ENCODE measurements at regions not wholly inside any gene's neighbourhood (a gene's known extent, or its start where the extent isn't known, plus 50 kb on each side); places are given as distances from the start of the nearest gene placed in this dataset.
A peak's percentile ranks its signal among the peaks of the same experiment; 100 is the strongest.
"Not testable (repeated sequence)": the region's sequence is repeated elsewhere in the genome, so short reads cannot be mapped to it uniquely, and the experiment has no call there.

GRCh38 chr1:146521804-146522203 is 293.0 kb upstream of the NOTCH2NLA start:
- not testable (repeated sequence) for H3K9me2 ChIP-seq (ENCODE audit: insufficient read depth); DNase-seq (ENCODE audit: low spot score)

GRCh38 chr1:146513754-146514153 is 284.9 kb upstream of the NOTCH2NLA start:
- not testable (repeated sequence) for H3K79me2 ChIP-seq (replicated peaks; ENCODE audit: insufficient read depth); H3K27me3 Mint-ChIP-seq (ENCODE audit: insufficient read depth, low read depth, poor library complexity); H3K27ac ChIP-seq (ENCODE audit: low read depth); H3K4me2 ChIP-seq; H4K20me1 ChIP-seq (replicated peaks; ENCODE audit: insufficient read depth); H3K9me2 ChIP-seq (ENCODE audit: insufficient read depth); H3K4me3 Mint-ChIP-seq; DNase-seq (ENCODE audit: low spot score); H3K27ac Mint-ChIP-seq; H3K36me3 Mint-ChIP-seq (ENCODE audit: low read depth); H3K4me3 ChIP-seq; H3K36me3 ChIP-seq (ENCODE audit: insufficient read depth); H3F3A ChIP-seq (replicated peaks; ENCODE audit: low read depth); H3K9me3 Mint-ChIP-seq; H3K4me1 ChIP-seq (ENCODE audit: insufficient read depth); H3K4me1 Mint-ChIP-seq; H2AFZ ChIP-seq; H3K27me3 ChIP-seq (ENCODE audit: insufficient read depth)
- ATAC-seq, result peak; percentile 96

More at GRCh38 chr1:146521804-146522203, 293.0 kb upstream of the NOTCH2NLA start:
- not testable (repeated sequence) for H3F3A ChIP-seq (replicated peaks; ENCODE audit: low read depth); H3K4me2 ChIP-seq; H3K27ac ChIP-seq (ENCODE audit: low read depth); H3K27ac Mint-ChIP-seq; H3K4me1 Mint-ChIP-seq; H4K20me1 ChIP-seq (replicated peaks; ENCODE audit: insufficient read depth); H3K4me3 Mint-ChIP-seq; H3K27me3 ChIP-seq (ENCODE audit: insufficient read depth); H3K36me3 ChIP-seq (ENCODE audit: insufficient read depth); H3K4me3 ChIP-seq; H3K4me1 ChIP-seq (ENCODE audit: insufficient read depth); H3K27me3 Mint-ChIP-seq (ENCODE audit: insufficient read depth, low read depth, poor library complexity); H3K79me2 ChIP-seq (replicated peaks; ENCODE audit: insufficient read depth); ATAC-seq; H3K36me3 Mint-ChIP-seq (ENCODE audit: low read depth); H2AFZ ChIP-seq; H3K9me3 Mint-ChIP-seq

DNA sequence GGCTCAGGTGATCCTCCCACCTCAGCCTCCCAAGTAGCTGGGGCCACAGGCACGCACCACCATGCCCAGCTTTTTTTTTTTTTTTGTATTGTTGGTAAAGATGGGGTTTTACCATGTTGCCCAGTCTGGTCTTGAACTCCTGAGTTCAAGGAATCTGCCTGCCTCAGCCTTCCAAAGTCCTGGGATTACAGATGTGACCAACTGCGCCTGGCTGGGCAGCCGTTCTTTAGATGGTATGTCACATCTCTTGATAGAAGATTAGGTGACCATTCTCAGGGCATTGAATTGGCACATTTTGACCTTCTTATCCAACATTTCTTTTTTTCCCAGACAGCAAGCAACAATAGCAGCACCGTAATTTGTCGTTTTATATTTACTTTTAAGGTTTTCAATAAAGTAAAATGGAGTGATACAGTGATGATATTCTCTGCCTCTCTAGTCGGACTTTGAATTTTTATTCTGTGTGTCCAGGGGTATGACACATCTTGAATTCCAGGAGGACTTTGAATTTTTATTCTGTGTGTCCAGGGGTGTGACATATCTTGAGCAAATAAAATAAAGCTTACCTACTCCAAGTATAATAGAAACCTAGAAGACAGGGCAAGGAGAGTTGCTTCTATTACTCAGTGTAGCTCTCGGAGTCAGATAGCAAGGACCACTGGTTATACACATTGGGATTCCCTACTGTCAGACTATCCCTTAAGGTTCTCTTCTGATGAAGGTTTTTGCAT is 282.4 kb upstream of the NOTCH2NLA start:
- H3K27ac ChIP-seq (ENCODE audit: low read depth); H2AFZ ChIP-seq; H3K79me2 ChIP-seq (replicated peaks; ENCODE audit: insufficient read depth); H3K4me3 Mint-ChIP-seq; H3F3A ChIP-seq (replicated peaks; ENCODE audit: low read depth); H3K9me2 ChIP-seq (ENCODE audit: insufficient read depth); H3K27me3 ChIP-seq (ENCODE audit: insufficient read depth); H3K4me1 ChIP-seq (ENCODE audit: insufficient read depth); H3K36me3 Mint-ChIP-seq (ENCODE audit: low read depth); H3K4me1 Mint-ChIP-seq; H3K27ac Mint-ChIP-seq; H3K4me3 ChIP-seq; H3K9me3 Mint-ChIP-seq; ATAC-seq; H3K27me3 Mint-ChIP-seq (ENCODE audit: insufficient read depth, low read depth, poor library complexity); H3K4me2 ChIP-seq; DNase-seq (ENCODE audit: low spot score); H3K36me3 ChIP-seq (ENCODE audit: insufficient read depth); H4K20me1 ChIP-seq (replicated peaks; ENCODE audit: insufficient read depth): not testable (repeated sequence)

DNA sequence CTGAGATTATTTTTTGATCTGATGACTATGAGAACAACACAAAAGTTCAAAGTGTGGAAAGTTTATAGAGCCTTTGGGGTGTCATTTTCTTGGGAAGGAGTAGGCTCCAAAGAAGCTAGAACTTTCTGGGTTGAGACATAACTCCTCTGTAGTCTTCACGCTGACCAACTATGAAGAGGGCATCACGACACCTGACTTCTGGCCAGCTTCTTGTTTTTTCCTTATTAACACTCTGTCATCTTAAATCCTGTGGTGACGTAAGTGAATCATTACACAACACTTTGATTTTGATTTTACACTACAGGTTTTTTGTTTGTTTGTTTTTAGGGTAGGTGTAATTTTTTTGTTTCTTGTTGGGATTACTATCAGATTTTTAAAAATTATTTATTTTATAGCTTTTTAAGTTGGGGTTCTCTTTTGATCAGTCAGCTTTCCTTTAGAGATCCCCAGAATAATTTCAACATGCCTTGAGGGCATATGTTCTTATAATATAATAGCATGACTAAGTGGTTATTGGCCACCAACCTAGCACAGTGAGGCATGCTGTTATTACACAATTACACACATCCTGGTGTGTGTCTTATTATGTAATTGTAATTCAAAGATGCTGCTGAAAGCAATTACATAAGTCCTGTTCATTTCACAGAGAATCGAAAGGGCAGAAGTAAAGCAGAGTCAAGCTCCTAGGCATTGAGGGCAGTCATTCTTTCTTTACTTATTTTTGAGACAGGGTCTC is 281.6 kb upstream of the NOTCH2NLA start:
- H3K9me3 Mint-ChIP-seq; H2AFZ ChIP-seq; H3K36me3 ChIP-seq (ENCODE audit: insufficient read depth); H3K79me2 ChIP-seq (replicated peaks; ENCODE audit: insufficient read depth); H3K27ac Mint-ChIP-seq; H3K36me3 Mint-ChIP-seq (ENCODE audit: low read depth); H3K4me1 Mint-ChIP-seq; H3K4me1 ChIP-seq (ENCODE audit: insufficient read depth); H4K20me1 ChIP-seq (replicated peaks; ENCODE audit: insufficient read depth); ATAC-seq; H3K4me3 ChIP-seq; H3K27me3 ChIP-seq (ENCODE audit: insufficient read depth); H3K27ac ChIP-seq (ENCODE audit: low read depth); H3K4me3 Mint-ChIP-seq; H3K4me2 ChIP-seq; H3K9me2 ChIP-seq (ENCODE audit: insufficient read depth); H3F3A ChIP-seq (replicated peaks; ENCODE audit: low read depth); DNase-seq (ENCODE audit: low spot score); H3K27me3 Mint-ChIP-seq (ENCODE audit: insufficient read depth, low read depth, poor library complexity): not testable (repeated sequence)

- not testable (repeated sequence) for H3K79me2 ChIP-seq (replicated peaks; ENCODE audit: insufficient read depth)
Measured at GRCh38 chr1:146504121-146504520, 275.3 kb upstream of the NOTCH2NLA start.

DNA sequence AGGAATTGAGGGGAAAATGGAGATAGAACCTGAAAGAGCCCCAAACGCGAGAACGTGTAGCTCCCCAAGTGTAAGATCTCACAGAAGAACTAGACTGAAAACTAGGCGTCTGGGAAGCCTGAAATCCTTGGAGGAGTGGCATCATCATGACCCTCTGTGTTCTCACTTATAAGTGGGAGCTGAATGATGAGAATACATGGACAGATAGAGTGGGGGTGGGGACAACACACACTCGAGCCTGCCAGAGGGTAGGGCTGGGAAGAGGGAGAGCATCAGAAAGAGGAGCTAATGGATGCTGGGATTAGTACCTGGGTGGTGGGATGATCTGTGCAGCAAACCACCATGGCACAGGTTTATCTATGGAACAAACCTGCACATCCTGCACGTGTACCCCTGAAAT is 258.7 kb upstream of the NOTCH2NLA start:
- not testable (repeated sequence) for H3K4me3 Mint-ChIP-seq; H3K4me3 ChIP-seq; H2AFZ ChIP-seq; H3K4me1 ChIP-seq (ENCODE audit: insufficient read depth); H3F3A ChIP-seq (replicated peaks; ENCODE audit: low read depth); H3K36me3 Mint-ChIP-seq (ENCODE audit: low read depth); H3K79me2 ChIP-seq (replicated peaks; ENCODE audit: insufficient read depth); H3K9me3 Mint-ChIP-seq; H3K27me3 ChIP-seq (ENCODE audit: insufficient read depth); H4K20me1 ChIP-seq (replicated peaks; ENCODE audit: insufficient read depth); H3K36me3 ChIP-seq (ENCODE audit: insufficient read depth); DNase-seq (ENCODE audit: low spot score); H3K27ac Mint-ChIP-seq; H3K27me3 Mint-ChIP-seq (ENCODE audit: insufficient read depth, low read depth, poor library complexity); H3K27ac ChIP-seq (ENCODE audit: low read depth); H3K4me2 ChIP-seq; H3K9me2 ChIP-seq (ENCODE audit: insufficient read depth); H3K4me1 Mint-ChIP-seq
- ATAC-seq, result peak; percentile 50

More at GRCh38 chr1:146504121-146504520, 275.3 kb upstream of the NOTCH2NLA start:
- not testable (repeated sequence) for H3K4me3 ChIP-seq; H3K27ac Mint-ChIP-seq; H3F3A ChIP-seq (replicated peaks; ENCODE audit: low read depth); H3K27me3 Mint-ChIP-seq (ENCODE audit: insufficient read depth, low read depth, poor library complexity); H3K36me3 ChIP-seq (ENCODE audit: insufficient read depth); H3K4me3 Mint-ChIP-seq; H4K20me1 ChIP-seq (replicated peaks; ENCODE audit: insufficient read depth); H3K4me1 Mint-ChIP-seq; H2AFZ ChIP-seq; H3K27me3 ChIP-seq (ENCODE audit: insufficient read depth); DNase-seq (ENCODE audit: low spot score); H3K9me2 ChIP-seq (ENCODE audit: insufficient read depth); ATAC-seq; H3K4me1 ChIP-seq (ENCODE audit: insufficient read depth); H3K27ac ChIP-seq (ENCODE audit: low read depth); H3K9me3 Mint-ChIP-seq; H3K36me3 Mint-ChIP-seq (ENCODE audit: low read depth); H3K4me2 ChIP-seq
